IMR-90 (cell line): ENCODE measurements at regions not wholly inside any gene's neighbourhood (a gene's known extent, or its start where the extent isn't known, plus 50 kb on each side); places are given as distances from the start of the nearest gene placed in this dataset.

Experiments
- ATAC-seq: fragments of 200-7000 bp; cut with Tn5 transposase; 2 replicates; pipeline ENCODE4 v1.9.1; 2020; ENCODE audit warnings: low read depth, mild to moderate bottlenecking, moderate library complexity
- BruUV-seq: library from RNA; stranded (reverse); fragments of 400-500 nt; replicated peaks from 2 replicates; lab custom pipeline; 2021; lab: Mats Ljungman, UMichigan
- CTCF ChIA-PET: fragments of 300-600 bp; formaldehyde crosslinking; extraction: SDS; loops from one replicate; lab custom pipeline; 2021; ENCODE audit warnings: antibody characterized with exemption; lab: Yijun Ruan, JAX
- POLR2A ChIA-PET: fragments of 300-600 bp; sonication (Branson Sonifier 250); formaldehyde crosslinking; loops from one replicate; lab custom pipeline; 2022; ENCODE audit warnings: antibody characterized with exemption; ENCODE audit not compliant: unreplicated experiment; lab: Charles Lee
- DNase-seq: peaks from one replicate; pipeline ENCODE4 v3.0.0; 2013
- H2AFZ ChIP-seq: replicated peaks from 2 replicates; pipeline ENCODE3; 2013; ENCODE audit warnings: low read length, mild to moderate bottlenecking; ENCODE audit not compliant: poor library complexity
- H2AK5ac ChIP-seq: 2 replicates; pipeline ENCODE4 v1.6.1; 2013; ENCODE audit warnings: low read depth, low read length, inconsistent platforms
- H2AK9ac ChIP-seq: replicated peaks from 2 replicates; pipeline ENCODE3; 2013; ENCODE audit warnings: mild to moderate bottlenecking, low read depth, low read length, moderate library complexity; ENCODE audit not compliant: poor library complexity
- H2BK120ac ChIP-seq: 2 replicates; pipeline ENCODE4 v1.6.1; 2013; ENCODE audit warnings: low read depth, low read length, inconsistent platforms
- H2BK15ac ChIP-seq: 3 replicates; pipeline ENCODE4 v1.6.1; 2013; ENCODE audit warnings: low read depth, low read length, inconsistent platforms
- H2BK20ac ChIP-seq: 2 replicates; pipeline ENCODE4 v1.6.1; 2013; ENCODE audit warnings: low read depth, mild to moderate bottlenecking, inconsistent platforms, low read length, moderate library complexity
- H2BK5ac ChIP-seq: 2 replicates; pipeline ENCODE4 v1.6.1; 2013; ENCODE audit warnings: mild to moderate bottlenecking, low read depth, low read length, inconsistent platforms; ENCODE audit not compliant: poor library complexity, severe bottlenecking
- H3K14ac ChIP-seq: replicated peaks from 2 replicates; pipeline ENCODE4 v1.6.1; 2013; ENCODE audit warnings: low read depth, low read length, inconsistent platforms
- H3K18ac ChIP-seq: 2 replicates; pipeline ENCODE4 v1.6.1; 2013; ENCODE audit warnings: low read depth, low read length, control low read depth
- H3K23ac ChIP-seq: 2 replicates; pipeline ENCODE4 v1.6.1; 2013; ENCODE audit warnings: low read depth, low read length, inconsistent platforms
- H3K27ac ChIP-seq: 2 replicates; pipeline ENCODE4 v1.5.1; 2013; ENCODE audit warnings: mild to moderate bottlenecking, control low read depth, low read length; ENCODE audit not compliant: insufficient read depth
- H3K27me3 ChIP-seq: 2 replicates; pipeline ENCODE4 v1.6.1; 2013; ENCODE audit warnings: low read length; ENCODE audit not compliant: control insufficient read depth, insufficient read depth
- H3K36me3 ChIP-seq: 2 replicates; pipeline ENCODE4 v1.6.1; 2013; ENCODE audit warnings: low read length, mixed read lengths; ENCODE audit not compliant: control insufficient read depth, insufficient read depth
- H3K4ac ChIP-seq: 2 replicates; pipeline ENCODE4 v1.6.1; 2013; ENCODE audit warnings: low read depth, low read length, inconsistent platforms
- H3K4me1 ChIP-seq: 2 replicates; pipeline ENCODE4 v1.6.1; 2013; ENCODE audit warnings: low read length, mixed read lengths; ENCODE audit not compliant: control insufficient read depth, insufficient read depth
- H3K4me2 ChIP-seq: 2 replicates; pipeline ENCODE4 v1.6.1; 2013; ENCODE audit warnings: low read depth, mild to moderate bottlenecking, control low read depth, low read length, moderate library complexity
- H3K4me3 ChIP-seq: 2 replicates; pipeline ENCODE4 v1.5.1; 2013; ENCODE audit warnings: low read depth, mild to moderate bottlenecking, control low read depth, low read length, moderate library complexity; ENCODE audit not compliant: insufficient read depth
- H3K56ac ChIP-seq: 2 replicates; pipeline ENCODE4 v1.6.1; 2013; ENCODE audit warnings: low read length, inconsistent platforms; ENCODE audit not compliant: insufficient read depth; ENCODE audit errors: extremely low read depth
- H3K79me1 ChIP-seq, 2 experiments: 2 replicates each; pipeline ENCODE4 v1.6.1; 2013; ENCODE audit warnings: low read length in 2 of 2, inconsistent platforms in 1 of 2, low read depth in 1 of 2
- H3K9ac ChIP-seq: 2 replicates; pipeline ENCODE4 v1.6.1; 2013; ENCODE audit warnings: low read depth, low read length, control low read depth
- H3K9me1 ChIP-seq: 2 replicates; pipeline ENCODE4 v1.6.1; 2013; ENCODE audit warnings: low read length, inconsistent platforms; ENCODE audit not compliant: insufficient read depth
- H3K9me3 ChIP-seq: 2 replicates; pipeline ENCODE4 v1.6.1; 2013; ENCODE audit warnings: low read length; ENCODE audit not compliant: control insufficient read depth, insufficient read depth
- H4K20me1 ChIP-seq: 2 replicates; pipeline ENCODE4 v1.6.1; 2013; ENCODE audit warnings: low read length, inconsistent platforms; ENCODE audit not compliant: insufficient read depth
- H4K5ac ChIP-seq: 2 replicates; pipeline ENCODE4 v1.6.1; 2013; ENCODE audit warnings: mild to moderate bottlenecking, low read depth, low read length, control low read depth
- H4K8ac ChIP-seq, 2 experiments: 2 replicates each; pipeline ENCODE4 v1.6.1; 2013; ENCODE audit warnings: low read depth in 2 of 2, low read length in 2 of 2, control low read depth in 1 of 2, inconsistent platforms in 1 of 2
- H4K91ac ChIP-seq: 2 replicates; pipeline ENCODE4 v1.6.1; 2013; ENCODE audit warnings: low read depth, low read length, inconsistent platforms; ENCODE audit not compliant: insufficient read depth
- BHLHE40 ChIP-seq: fragments of 150-350 bp; IDR thresholded peaks from 2 replicates; pipeline ENCODE4 v1.6.1; 2016; ENCODE audit warnings: mild to moderate bottlenecking, low read depth, low read length
- CEBPB ChIP-seq: IDR thresholded peaks from 2 replicates; pipeline ENCODE4 v1.6.1; 2012; ENCODE audit warnings: low read depth, low read length, improper control_type of control experiment
- CHD1 ChIP-seq: IDR thresholded peaks from 2 replicates; pipeline ENCODE4 v1.6.1; 2012; ENCODE audit warnings: low read depth, low read length, improper control_type of control experiment
- CTCF ChIP-seq: conservative IDR thresholded peaks from 2 replicates; pipeline ENCODE4 v1.5.1; 2012; ENCODE audit warnings: mild to moderate bottlenecking, low read depth, low read length, improper control_type of control experiment
- ELK1 ChIP-seq: fragments of 150-350 bp; IDR thresholded peaks from 2 replicates; pipeline ENCODE4 v1.6.1; 2016; ENCODE audit warnings: low read depth, mild to moderate bottlenecking, low read length, moderate library complexity, borderline replicate concordance
- FOS ChIP-seq: fragments of 150-350 bp; IDR thresholded peaks from 2 replicates; pipeline ENCODE4 v1.6.1; 2016; ENCODE audit warnings: low read depth, low read length
- MAFK ChIP-seq: IDR thresholded peaks from 2 replicates; pipeline ENCODE4 v1.6.1; 2012; ENCODE audit warnings: low read depth, low read length, improper control_type of control experiment
- MAZ ChIP-seq: IDR thresholded peaks from 2 replicates; pipeline ENCODE4 v1.6.1; 2012; ENCODE audit warnings: low read depth, mild to moderate bottlenecking, low read length, improper control_type of control experiment, moderate library complexity, borderline replicate concordance
- MXI1 ChIP-seq: IDR thresholded peaks from 2 replicates; pipeline ENCODE4 v1.6.1; 2012; ENCODE audit warnings: low read depth, mild to moderate bottlenecking, low read length, moderate library complexity, borderline replicate concordance
- NFE2L2 ChIP-seq: fragments of 150-350 bp; IDR thresholded peaks from 2 replicates; pipeline ENCODE4 v1.6.1; 2016; ENCODE audit warnings: low read depth, mild to moderate bottlenecking, low read length
- POLR2A ChIP-seq: IDR thresholded peaks from 2 replicates; pipeline ENCODE4 v1.6.1; 2012; ENCODE audit warnings: mild to moderate bottlenecking, low read depth, low read length
- RAD21 ChIP-seq: IDR thresholded peaks from 2 replicates; pipeline ENCODE4 v1.6.1; 2012; ENCODE audit warnings: low read length, improper control_type of control experiment
- RCOR1 ChIP-seq: IDR thresholded peaks from 2 replicates; pipeline ENCODE4 v1.6.1; 2012; ENCODE audit warnings: mild to moderate bottlenecking, low read length, improper control_type of control experiment; ENCODE audit not compliant: insufficient replicate concordance
- RFX5 ChIP-seq: IDR thresholded peaks from 2 replicates; pipeline ENCODE4 v1.8.0; 2012; ENCODE audit warnings: low read depth, mild to moderate bottlenecking, low read length, moderate library complexity
- SMC3 ChIP-seq: fragments of 150-350 bp; IDR thresholded peaks from 2 replicates; pipeline ENCODE4 v1.6.1; 2016; ENCODE audit warnings: low read depth, mild to moderate bottlenecking, antibody characterized with exemption, low read length, moderate library complexity
- USF2 ChIP-seq: fragments of 150-350 bp; IDR thresholded peaks from 2 replicates; pipeline ENCODE4 v1.6.1; 2017; ENCODE audit warnings: mild to moderate bottlenecking, antibody characterized with exemption, low read length, low read depth
- WGBS, 2 experiments: methylation state at CpG; one replicate each; pipeline versions ENCODE4 v1.1.5 to v1.1.7; 2013; ENCODE audit warnings: missing lambda C conversion rate in 2 of 2; ENCODE audit not compliant: insufficient read length in 1 of 2; ENCODE audit errors: extremely low coverage in 2 of 2; 5-methylcytosine and 5-hydroxymethylcytosine counted together
- dilution Hi-C: fragments of 300-500 bp; cut with HindIII; formaldehyde crosslinking; loops from one replicate; pipeline ENCODE4 v1.14.3; 2018; ENCODE audit warnings: low sequenced_read_pairs; ENCODE audit not compliant: unreplicated experiment
- in situ Hi-C: fragments of 300-500 bp; cut with MboI; formaldehyde crosslinking; loops from 3 replicates; pipeline ENCODE4 v1.14.3; 2019; ENCODE audit warnings: low sequenced_read_pairs, inconsistent platforms, mixed read lengths
- intact Hi-C: fragments of 100-400 bp; cut with micrococcal nuclease; formaldehyde crosslinking; loops from 2 replicates; pipeline ENCODE4 v1.10.0; 2022

- no peak overlapping the region for H3K27ac ChIP-seq
- no peak overlapping the region for H3K14ac ChIP-seq
- H3K4me2 ChIP-seq: no peak overlapping the region
- H2BK15ac ChIP-seq: no peak overlapping the region
- H4K20me1 ChIP-seq: no peaks in the 10 kb centered on the region
- 0 out of 2 replicates have a peak, but pooled peaks cover 5% of the 10 kb centered on the region for H3K9me3 ChIP-seq
- DNase-seq (no peak), ATAC-seq (no peak)
- H3K23ac ChIP-seq: no peak overlapping the region
- ChIA-PET POLR2A (no interaction called here), CTCF (no interaction called here)
- H3K27me3 ChIP-seq: no peaks in the 10 kb centered on the region
- no peak overlapping the region for H2BK5ac ChIP-seq
- no peaks in the 10 kb centered on the region for H3K9me1 ChIP-seq
- TF ChIP-seq FOS: no peak
- TF ChIP-seq NFE2L2: no peak
- TF ChIP-seq USF2: no peak
- no peak for TF ChIP-seq CTCF
- no peak for TF ChIP-seq CHD1
- no peak for TF ChIP-seq RAD21
- TF ChIP-seq MXI1: no peak
- TF ChIP-seq POLR2A: no peak
- no peak for TF ChIP-seq RCOR1
- TF ChIP-seq ELK1: no peak
- no peak for TF ChIP-seq BHLHE40
- no peak for TF ChIP-seq CEBPB
- no peak for TF ChIP-seq RFX5
- no peak for TF ChIP-seq MAFK
- TF ChIP-seq SMC3: no peak
- no peak for TF ChIP-seq MAZ
- dilution Hi-C loops (no loop called here), in situ Hi-C loops (no loop called here), intact Hi-C loops (no loop called here)
- H2AK9ac ChIP-seq: no peak overlapping the region
- H3K79me1 ChIP-seq: no peaks in the 10 kb centered on the region
- H3K4me1 ChIP-seq: no peaks in the 10 kb centered on the region
- H3K9ac ChIP-seq: no peak overlapping the region
- no peak overlapping the region for H2AFZ ChIP-seq
- H3K18ac ChIP-seq: no peak overlapping the region
- no peaks in the 10 kb centered on the region for H3K36me3 ChIP-seq
- H2BK20ac ChIP-seq: no peak overlapping the region
- no peak overlapping the region for H4K8ac ChIP-seq
- BruUV-seq: no TSS peak
- 14% methylated on average over 1 of the region's 3 CpGs; no CpG with 5 or more reads in 1 of the 2 experiments for WGBS, 2 experiments
- no peak overlapping the region for H3K56ac ChIP-seq
- H3K4me3 ChIP-seq: no peak overlapping the region
- H3K4ac ChIP-seq: no peak overlapping the region
- H4K5ac ChIP-seq: no peak overlapping the region
- no peak overlapping the region for H4K91ac ChIP-seq
- H2AK5ac ChIP-seq: no peak overlapping the region
- no peak overlapping the region for H2BK120ac ChIP-seq
Measured at GRCh38 chr4:18518098-18518497, 496.5 kb upstream of the LCORL start.
